ENCODE measurements at regions not wholly inside any gene's neighbourhood (a gene's known extent, or its start where the extent isn't known, plus 50 kb on each side); places are given as distances from the start of the nearest gene placed in this dataset.

DNA sequence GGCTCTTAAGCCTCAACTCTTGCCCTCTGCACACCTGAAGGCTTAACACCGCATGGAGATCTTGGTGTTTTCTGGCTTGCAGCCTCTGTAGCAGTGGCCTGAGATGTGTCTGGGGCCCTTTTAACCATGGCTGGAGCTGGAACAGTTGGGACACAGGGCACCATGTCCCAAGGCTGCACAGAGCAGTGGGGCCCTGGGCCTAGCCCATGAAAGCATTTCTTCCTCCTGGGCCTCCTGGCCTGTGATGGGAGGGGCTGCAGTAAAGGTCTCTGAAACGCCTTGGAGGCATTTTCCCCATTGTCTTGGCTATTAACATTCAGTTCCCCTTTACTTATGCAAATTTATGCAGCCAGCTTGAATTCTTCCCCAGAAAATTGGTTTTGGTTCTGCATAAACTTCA is 735.5 kb upstream of the ALCAM start:
- H3K4me3 ChIP-seq (ENCODE audit: low read depth, low read length): no peak overlapping the region
- TF ChIP-seq, protein P1, sequence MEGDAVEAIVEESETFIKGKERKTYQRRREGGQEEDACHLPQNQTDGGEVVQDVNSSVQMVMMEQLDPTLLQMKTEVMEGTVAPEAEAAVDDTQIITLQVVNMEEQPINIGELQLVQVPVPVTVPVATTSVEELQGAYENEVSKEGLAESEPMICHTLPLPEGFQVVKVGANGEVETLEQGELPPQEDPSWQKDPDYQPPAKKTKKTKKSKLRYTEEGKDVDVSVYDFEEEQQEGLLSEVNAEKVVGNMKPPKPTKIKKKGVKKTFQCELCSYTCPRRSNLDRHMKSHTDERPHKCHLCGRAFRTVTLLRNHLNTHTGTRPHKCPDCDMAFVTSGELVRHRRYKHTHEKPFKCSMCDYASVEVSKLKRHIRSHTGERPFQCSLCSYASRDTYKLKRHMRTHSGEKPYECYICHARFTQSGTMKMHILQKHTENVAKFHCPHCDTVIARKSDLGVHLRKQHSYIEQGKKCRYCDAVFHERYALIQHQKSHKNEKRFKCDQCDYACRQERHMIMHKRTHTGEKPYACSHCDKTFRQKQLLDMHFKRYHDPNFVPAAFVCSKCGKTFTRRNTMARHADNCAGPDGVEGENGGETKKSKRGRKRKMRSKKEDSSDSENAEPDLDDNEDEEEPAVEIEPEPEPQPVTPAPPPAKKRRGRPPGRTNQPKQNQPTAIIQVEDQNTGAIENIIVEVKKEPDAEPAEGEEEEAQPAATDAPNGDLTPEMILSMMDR (conservative IDR thresholded peaks at IDR 0.05; ENCODE audit: low read depth, low read length): no peak
- no peak for DNase-seq (ENCODE audit: low read depth)

DNA sequence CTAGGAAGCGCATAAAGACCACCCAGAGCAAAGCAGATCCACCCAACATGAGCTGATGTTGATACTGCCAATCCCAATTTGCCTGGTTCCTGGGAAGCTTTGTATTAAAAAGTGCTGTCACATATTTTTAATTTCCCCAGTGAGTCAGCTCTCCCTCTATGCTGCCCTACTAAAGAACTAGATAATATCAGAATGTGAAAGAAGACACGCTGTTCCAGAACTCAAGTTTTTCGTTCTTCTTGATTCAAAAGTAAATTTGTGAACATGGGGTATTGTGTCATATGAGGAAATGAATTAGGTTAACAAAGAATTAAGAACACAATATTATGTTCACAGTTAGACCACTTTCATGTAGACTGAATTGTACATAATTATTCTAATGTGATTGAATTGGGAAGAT is 734.2 kb upstream of the ALCAM start:
- H3K4me3 ChIP-seq (ENCODE audit: low read depth, low read length): no peak overlapping the region
- TF ChIP-seq, protein P1 (conservative IDR thresholded peaks at IDR 0.05; ENCODE audit: low read depth, low read length): no peak
- no peak for DNase-seq (ENCODE audit: low read depth)

DNA sequence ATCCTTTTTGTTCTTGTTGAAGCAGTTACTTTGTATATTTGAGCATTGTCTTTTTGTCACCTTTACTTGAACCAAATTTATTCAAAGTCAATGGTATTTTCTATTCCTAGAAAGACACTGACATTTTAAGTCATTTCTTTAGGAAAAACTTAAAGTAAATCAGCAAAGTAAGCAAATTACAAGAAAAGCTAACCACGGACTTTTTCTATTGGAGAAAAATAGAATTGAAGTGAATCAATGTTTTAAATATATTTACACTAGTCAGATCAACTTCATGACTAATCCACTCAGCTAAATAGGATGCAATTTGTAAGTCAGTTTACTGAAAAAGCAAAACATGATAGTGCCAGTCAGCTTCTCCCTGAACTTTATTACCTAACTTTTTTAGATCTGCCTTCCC is 733.8 kb upstream of the ALCAM start:
- TF ChIP-seq, protein P1 (conservative IDR thresholded peaks at IDR 0.05; ENCODE audit: low read depth, low read length): no peak
- H3K4me3 ChIP-seq (ENCODE audit: low read depth, low read length): no peak overlapping the region
- DNase-seq (ENCODE audit: low read depth): no peak

DNA sequence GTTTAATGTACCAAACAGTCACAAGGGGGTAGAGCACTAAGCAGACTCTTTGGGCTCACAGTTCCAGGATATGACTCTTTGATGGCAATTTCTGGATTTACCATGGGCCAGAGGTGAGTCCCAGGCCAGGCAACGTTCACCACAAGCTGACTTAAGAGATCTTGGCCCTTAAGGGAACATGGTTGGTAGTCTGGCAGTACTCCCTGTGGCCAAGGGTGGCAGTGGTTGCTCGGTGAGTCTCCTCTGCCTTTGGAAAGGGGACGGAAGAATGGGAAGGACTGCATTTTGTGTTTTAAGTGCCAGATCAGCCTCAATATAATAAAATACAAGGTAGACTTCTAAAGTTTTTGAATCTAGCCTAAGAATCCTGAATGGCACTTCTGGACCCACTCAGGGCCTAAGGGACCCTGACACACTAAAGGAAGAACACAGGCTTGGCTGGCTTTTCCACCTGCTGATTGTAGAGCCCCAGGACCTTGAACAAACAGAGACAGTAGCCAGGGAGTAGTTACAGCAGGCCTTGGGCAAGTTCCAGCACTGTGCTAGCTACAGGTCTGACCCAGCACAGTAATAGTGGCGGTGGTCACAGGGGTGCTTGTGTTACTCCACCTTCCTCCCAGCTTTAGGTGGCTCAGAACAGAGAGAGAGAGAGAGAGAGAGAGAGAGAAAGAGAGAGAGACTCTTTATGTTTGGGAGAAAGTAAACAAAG is 730.7 kb upstream of the ALCAM start:
- TF ChIP-seq, protein P1 (conservative IDR thresholded peaks at IDR 0.05; ENCODE audit: low read depth, low read length): peak; percentile 25
- no peak overlapping the region for H3K4me3 ChIP-seq (ENCODE audit: low read depth, low read length)
- DNase-seq (ENCODE audit: low read depth): no peak

DNA sequence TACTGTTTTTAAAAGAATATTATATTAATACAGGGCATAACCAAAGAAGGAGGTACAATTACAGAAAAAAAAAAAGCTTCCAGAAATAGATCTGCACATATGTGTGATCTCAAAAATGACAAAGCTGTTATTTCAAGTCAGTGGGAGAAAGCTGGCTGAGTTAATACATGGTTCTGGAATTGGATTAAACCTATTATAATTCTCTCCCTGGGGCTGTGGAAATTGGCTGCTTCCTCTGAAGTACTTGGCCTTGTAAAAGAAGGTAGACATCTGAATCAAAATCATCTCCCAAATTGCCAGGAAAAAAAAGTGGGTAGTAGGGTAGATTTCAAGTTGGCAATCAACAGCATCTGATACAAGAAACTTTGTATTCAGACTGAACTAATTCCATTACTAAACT is 723.9 kb upstream of the ALCAM start:
- TF ChIP-seq, protein P1 (conservative IDR thresholded peaks at IDR 0.05; ENCODE audit: low read depth, low read length): no peak
- no peak overlapping the region for H3K4me3 ChIP-seq (ENCODE audit: low read depth, low read length)
- no peak for DNase-seq (ENCODE audit: low read depth)

DNA sequence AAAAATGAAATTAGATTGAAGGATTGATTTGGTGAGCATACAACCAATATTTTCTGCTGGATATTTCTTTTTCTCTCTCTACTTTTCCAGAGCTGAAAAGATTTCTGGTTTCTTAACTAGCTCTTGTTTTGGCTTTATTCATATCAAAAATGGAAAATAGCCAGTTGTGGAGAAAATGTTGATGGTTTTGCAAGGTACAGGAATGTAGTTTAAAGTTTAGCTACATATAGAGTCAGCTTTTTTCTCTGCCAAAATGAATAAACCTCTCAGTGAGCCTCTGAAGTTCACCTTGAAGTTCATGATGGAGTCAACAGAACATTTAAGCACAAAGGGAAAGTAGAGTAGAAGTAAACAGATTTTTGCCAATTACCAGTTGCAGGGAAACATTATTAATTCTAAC is 720.5 kb upstream of the ALCAM start:
- H3K4me3 ChIP-seq (ENCODE audit: low read depth, low read length): no peak overlapping the region
- DNase-seq (ENCODE audit: low read depth): no peak
- TF ChIP-seq, protein P1 (conservative IDR thresholded peaks at IDR 0.05; ENCODE audit: low read depth, low read length): no peak

DNA sequence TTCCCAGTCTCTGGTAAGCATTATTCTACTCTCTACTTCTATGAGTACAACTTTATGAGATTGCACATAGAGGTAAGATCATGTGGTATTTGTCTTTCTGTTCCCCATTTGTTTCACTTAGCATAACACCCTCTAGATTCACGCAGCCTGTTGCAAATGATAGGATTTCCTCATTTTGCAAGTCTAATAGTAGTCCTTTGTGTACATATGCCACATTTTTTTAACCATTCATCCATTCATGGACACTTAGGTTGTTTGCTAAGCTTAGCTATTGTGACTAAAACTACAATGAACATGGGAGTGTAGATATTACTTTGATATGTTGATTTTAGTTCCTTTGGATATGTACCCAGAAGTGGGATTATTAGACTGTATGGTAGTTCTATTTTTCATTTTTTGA is 717.9 kb upstream of the ALCAM start:
- no peak overlapping the region for H3K4me3 ChIP-seq (ENCODE audit: low read depth, low read length)
- TF ChIP-seq, protein P1 (conservative IDR thresholded peaks at IDR 0.05; ENCODE audit: low read depth, low read length): no peak
- no peak for DNase-seq (ENCODE audit: low read depth)
